Left renal pelvis (tissue), 4 donors: ENCODE measurements at regions not wholly inside any gene's neighbourhood (a gene's known extent, or its start where the extent isn't known, plus 50 kb on each side); places are given as distances from the start of the nearest gene placed in this dataset.
A peak's percentile ranks its signal among the peaks of the same experiment; 100 is the strongest.
"Not testable (repeated sequence)": the region's sequence is repeated elsewhere in the genome, so short reads cannot be mapped to it uniquely, and the experiment has no call there.

ENCODE experiments used
- DNase-seq, 4 donors: peaks; one replicate each; pipeline ENCODE4 v3.0.0-alpha.2; 2013; ENCODE audit warnings: low read depth in 4 of 4, low spot score in 3 of 4

DNA sequence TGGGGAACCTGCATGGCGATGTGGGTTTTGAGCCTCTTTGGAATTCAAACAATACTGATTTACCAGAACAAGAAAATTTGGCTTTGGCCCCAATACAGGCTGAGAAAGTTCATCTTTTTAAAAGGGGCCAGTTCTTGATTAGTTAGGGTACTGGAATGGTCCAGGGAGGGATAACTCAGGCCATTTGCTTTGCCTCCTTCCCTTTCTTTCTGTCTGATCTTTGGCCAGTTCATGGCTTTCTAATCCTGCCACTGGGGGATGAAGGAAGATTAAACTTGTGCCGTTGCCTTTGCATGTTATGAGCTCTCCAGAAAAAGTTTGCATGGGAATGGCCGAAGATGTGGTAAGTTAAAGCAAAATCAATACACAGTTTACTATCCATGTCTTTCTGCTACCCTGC is 78.4 kb downstream of the ADAMTS15 start:
- no peak for DNase-seq

DNA sequence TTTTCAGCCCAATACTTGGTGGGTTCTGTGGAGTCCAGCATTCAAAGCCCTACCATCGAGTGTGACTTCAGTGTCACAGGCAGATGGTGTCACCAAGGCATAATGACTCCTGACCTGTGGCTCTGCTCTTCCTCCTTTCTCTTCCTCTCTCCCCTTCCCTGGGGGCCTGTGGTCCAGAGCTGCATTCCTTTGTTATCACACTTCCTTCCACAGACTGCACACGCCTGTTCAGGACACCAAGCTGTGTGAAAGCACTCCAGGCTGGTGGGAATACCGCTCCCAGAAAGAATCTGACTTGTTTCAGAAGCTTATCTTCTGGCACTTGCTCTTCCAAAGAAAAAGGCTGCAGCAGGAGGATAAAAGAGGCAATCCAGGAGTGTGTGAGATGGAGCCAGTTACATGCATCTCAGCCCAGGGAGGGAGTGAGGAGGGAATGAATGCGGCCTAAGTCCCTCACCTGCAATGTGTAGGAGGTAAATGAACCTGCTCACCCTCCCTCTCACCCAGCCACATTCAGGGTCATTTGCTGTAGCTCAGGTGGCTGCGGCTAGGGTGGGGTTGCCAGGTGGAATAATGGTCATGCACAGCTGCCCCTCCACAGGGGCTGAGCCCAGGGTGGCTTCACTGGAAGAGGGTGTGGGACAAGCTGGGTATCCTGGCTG is 79.3 kb downstream of the ADAMTS15 start:
- no peak for DNase-seq

DNA sequence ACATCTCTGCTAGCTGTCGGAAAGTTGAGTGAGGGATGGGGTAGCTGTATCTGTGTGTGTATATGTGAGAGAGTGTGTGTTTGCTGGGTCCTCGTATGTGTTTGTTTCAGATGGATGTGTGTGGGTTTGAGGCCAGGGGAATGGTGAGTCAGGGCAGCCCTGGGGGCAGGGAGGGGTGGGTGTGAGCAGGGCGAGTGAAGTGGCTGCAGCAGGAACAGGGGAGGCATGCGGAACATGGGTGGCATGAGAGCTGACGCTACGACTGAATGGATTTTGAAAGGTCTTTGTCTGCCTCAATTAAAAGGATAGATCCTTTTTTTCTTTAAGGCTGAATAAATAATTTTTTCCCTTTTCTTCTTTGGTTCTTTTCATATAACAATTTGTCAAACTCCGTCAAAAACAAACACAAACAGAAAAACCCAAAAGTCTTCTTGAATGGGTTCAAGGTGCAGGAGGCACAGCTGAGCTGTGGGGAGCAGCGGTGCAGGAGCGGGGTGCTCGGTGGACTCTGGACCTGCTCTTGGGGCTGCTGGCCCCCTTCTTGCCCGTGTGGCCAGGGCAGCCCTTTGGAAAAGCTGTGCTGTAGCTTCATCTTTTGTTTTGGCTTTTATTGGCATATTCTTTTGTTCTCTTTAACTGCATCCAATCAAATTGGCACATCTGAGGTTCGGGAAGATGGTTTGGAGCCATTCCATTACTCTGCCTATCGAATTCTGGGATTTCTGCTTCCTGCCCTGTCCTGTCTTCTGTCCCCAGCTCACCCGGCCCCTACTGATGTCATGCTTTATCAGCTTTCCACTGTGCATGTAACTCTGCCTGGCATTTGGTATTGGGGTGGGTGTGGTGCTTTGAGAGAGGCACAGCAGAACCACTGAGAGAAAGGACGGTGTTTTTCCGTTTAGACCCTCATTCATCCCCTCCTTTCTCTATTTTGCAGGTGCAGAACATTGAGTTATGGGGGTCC is 80.1 kb downstream of the ADAMTS15 start:
- no peak for DNase-seq

DNA sequence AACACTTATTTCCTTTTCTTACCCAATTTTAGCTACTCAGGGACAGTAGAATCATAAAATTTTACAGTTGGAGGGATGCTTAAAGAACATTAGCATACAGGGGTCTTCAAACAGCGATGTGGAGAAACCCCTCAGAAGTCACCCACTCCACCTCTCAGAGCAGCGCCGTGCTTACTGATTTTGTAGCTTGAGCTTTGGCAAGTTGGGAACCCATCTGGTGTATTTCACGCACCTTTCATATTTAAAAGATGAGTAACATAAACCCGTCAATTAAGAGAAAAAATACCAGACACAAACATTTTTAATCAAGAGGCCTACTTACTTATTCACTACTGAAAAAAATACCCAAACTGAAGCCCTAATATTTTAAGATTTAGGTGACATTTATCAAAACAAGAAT is 80.9 kb downstream of the ADAMTS15 start:
- no peak for DNase-seq

DNA sequence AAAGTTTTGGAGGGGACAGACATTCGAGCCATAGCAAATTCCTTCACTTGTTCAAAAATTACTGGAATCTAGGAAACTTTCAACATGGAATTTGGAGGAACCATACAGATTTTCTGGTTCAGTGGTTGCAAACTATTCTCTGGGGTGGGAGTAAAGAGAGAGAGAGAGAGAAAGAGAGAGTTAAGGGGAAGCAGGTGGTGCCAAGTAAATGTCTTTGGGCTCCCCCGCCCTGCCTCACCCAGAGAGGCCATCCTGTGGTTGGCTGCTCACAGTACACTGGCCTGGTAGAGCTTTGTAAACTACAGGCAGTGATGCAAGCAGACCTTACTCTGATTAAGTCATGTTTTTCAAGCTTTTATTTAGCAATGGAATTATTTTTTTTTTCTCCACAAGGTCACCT is 82.6 kb downstream of the ADAMTS15 start:
- peak in 1 of 4 donors; percentile 52 for DNase-seq

DNA sequence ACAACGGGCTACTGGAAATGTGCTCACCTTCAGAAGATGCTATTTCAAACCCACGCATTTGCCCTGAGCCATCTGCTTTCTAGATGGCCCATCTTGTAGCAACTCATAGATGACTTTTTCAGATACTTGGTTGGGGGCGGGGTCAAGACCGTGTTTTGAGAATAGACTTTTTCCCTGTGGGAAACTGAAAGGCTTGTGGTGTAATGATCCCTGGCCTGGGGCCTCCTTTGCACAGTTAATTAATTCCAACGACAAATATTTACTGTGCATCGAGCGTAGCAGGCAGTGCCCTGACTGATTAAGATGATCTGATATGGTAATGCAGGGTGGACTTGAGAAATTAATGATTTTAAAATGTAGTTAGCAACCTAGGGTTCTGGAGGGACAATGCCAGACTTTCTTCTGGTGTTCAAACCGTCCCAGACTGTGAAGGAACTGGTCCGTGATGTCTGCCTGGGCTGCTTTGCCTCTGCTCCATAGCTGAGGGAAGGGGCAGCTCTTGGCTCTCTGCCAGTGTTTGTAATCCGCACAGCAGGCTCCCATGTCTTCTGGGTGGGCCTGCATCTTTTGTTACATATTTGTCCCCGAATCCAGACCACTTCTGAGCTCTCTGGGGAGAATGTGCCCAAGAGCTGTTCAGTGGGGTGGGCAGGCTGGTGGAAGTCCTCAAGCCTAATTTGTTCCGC is 84.8 kb downstream of the ADAMTS15 start:
- DNase-seq = peak in 1 of 4 donors; percentile 42

DNA sequence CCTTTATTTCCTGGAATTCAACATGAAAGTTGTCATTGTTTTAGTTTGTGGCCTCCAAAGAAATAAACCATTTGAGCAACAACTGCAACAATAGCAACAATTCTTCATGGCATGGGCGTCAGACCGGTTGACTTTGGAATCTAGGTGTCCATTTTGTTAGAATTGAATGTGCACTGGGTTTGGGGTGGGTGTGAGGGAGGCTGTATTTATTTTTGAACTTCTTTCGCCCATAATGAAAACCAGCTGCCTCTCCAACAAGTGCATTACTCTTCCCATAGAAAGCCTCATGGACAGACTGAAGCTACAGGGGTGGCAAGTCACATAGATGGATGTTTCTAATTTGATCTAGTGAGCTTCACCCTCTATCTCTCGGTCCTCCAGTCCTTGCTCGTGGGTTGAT is 85.4 kb downstream of the ADAMTS15 start:
- DNase-seq = no peak

DNA sequence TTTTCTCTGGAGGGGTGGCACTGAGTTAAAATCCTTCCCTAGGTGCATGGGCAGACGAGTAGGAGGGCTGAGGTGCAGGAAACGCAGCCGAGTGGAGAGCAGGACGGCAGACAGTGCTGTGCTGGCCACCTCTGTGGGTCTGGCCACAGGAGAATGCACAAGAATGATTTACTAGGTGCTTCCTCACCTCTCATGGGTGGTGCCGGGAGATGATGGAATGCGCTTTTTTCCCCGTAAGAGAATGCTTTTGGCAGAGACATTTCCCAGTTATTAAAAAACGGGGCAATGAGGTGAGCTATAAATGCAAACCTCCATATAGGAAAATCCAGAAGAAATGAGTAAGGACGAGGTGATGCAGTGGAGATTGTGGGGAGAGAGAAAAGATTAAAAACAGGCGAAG is 86.1 kb downstream of the ADAMTS15 start:
- DNase-seq = no peak

DNA sequence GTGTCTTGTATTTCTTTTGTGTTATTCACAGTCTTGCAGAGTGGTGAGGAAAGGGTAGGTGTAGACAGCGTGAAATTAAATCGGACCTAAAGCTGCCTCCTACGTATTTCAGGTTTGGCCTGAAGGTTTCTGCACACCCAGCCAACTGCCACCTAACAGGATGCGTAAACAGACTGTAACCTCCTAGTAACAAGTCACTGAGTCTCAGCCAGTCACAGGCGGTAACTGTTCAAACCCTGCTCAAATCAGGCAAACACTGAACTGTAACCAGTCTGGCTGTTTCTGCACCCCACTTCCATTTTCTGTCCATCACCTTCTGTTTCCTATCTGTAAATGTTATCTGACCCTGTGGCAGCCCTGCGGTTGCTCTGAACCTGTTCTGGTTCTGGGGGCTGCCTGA is 87.1 kb downstream of the ADAMTS15 start:
- peak in 1 of 4 donors; percentile 60 for DNase-seq

DNA sequence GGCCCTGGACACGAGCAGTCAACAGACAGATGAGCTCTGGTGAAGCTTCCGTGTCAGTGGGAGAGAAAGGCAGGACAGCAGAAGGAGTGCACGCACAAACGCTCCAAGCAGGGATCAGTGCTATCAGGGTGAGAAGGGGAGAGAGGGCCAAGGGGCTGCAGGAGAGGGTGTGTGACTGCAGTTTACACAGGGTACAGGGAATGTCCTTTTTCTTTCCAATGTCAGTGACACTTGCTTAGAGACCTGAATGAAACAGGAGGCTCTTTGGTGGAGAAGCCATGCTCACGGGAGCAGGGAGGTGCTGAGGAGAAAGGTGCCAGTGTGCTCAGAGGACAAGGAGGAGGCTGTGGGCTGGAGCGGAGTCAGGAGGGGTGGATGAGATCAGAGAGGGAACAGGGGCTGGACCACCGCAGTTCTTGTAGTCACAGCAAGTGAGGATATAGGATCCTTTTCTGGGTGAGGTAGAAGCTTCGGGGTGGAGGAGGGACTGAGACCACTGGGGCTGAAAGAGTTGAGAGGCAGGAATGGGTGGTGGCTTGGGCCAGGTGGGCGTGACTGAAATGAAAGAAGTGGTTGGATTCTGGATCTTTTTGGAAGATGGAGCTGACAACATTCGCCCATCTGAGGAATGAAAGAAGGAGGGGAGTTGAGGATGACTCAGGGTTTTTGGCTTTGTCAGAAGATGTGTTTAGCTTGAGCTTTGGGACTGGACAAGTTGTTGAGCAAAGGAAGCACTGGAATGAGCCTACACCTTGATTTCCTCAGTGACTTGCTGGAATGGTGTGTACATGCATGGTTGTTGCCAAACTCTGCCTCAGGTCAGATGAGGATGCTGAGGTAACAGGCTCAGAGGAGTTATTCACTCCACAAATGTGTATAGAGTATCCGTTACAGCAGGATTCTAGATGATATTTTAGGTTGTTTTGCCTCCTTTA is 87.9 kb downstream of the ADAMTS15 start:
- DNase-seq = no peak

DNA sequence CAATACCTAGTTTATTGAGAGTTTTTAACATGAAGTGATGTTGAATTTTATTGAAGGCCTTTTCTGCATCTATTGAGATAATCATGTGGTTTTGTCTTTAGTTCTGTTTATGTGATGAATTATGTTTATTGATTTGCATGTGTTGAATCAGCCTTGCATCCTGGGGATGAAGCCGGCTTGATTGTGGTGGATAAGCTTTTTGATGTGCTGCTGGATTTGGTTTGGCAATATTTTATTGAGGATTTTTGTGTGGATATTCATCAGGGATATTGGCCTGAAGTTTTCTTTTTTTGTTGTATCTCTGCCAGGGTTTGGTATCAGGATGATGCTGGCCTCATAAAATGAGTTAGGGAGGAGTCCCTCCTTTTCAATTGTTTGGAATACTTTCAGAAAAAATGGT is 91.2 kb downstream of the ADAMTS15 start:
- not testable (repeated sequence) for DNase-seq

DNA sequence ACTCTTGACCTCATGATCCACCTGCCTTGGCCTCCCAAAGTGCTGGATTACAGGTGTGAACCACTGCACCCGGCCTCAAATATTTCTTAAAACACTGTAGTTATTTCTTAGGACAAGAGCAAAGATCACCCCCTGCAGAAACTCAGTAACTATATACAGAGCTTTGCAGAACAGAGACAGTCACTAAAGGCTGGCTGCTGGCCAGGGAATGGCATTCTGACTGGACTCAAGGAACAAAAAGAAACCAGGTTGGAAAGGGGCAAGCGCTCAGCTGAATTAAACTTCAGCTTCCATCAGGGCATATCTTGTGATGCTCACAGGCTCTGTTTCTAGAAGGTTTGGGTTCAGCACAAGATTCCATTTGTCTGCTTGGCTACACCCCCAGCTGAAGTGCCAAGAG is 95.8 kb downstream of the ADAMTS15 start:
- no peak for DNase-seq

DNA sequence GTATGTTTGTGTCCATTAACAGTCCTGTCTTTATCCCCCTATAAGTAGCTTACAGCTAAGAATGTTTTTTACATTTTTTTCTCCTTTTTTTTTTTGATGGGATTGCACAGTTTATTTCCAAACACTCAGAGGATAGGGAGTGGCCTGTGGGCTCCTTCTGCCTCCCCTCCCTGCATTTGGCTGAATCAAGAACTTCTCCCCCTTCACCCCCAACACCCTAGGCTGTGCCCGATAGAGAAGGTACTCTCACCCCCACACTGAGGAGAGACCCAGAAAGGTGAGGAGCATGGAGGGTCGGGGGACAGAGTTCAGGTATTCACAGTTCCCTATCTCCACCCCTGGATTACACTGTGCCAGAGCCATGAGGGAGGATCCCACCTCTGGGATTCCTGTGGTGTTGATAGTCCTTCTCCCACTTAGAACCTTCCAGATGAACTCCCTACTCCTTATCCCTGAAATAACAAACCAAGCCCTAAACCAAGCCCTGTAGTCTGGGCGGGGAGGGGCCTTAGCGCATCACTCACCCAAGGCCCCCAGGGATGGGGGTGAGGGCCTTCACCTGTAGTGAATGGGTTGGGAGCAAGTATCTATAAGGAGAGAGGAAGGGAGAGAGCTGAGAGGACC is 97.1 kb downstream of the ADAMTS15 start:
- no peak for DNase-seq

DNA sequence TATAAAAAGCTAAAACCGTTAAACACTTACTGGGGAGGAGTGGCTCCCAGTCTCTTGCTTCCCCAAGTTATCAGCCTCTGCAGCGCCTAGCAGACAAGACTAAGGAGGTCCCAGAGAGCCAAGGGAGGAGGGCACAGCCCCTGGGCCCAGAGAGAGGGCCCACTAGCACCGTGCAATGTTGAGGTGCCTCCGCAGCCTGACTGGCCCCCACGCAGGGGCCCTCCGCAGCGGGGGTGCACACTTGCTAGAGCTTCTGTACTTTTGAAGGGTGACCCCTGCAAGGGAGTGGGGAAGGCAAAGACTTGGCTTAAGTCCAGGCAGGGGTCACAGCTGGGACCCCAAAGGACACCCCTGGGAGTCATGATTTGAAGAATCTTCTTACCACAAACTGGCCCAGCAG is 98.0 kb downstream of the ADAMTS15 start:
- DNase-seq = no peak

DNA sequence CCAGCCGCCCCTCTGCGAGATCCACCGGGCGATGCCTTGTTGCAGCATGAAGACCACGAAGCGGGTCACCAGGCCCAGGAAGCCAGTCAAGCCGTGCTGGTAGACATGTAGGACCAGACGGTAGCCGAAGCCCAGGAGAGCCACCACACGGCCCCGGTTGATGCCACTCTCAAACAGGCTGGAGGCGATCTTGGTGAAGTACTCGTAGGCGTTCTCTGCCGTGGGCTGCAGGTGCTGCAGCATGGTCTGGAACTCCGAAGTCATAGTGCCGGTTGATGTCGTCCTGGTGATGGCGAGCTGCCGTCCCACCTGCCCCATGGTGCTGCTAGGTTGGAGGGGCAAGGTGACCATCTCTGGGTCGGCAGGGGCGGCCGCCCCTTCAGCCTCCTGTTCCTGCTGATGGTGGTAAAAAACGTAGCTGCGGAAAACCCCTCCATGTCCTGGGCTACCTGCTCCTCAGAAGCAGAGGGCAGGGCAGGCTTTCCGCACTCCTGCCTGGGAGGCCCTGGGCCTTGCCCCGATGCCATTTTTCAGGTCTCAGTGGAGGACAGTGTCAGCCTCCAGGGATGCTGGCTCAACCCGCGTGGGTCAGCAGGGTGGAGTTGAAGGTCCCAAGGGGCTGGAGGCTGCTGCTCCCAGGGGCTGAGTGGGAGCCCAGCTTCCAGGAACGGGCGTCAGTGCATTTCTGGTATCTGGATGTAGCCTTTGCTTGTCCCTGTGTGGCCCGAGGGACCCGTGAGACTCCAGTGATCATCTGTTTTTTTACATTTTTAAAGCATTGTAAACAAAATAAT is 98.7 kb downstream of the ADAMTS15 start:
- no peak for DNase-seq

DNA sequence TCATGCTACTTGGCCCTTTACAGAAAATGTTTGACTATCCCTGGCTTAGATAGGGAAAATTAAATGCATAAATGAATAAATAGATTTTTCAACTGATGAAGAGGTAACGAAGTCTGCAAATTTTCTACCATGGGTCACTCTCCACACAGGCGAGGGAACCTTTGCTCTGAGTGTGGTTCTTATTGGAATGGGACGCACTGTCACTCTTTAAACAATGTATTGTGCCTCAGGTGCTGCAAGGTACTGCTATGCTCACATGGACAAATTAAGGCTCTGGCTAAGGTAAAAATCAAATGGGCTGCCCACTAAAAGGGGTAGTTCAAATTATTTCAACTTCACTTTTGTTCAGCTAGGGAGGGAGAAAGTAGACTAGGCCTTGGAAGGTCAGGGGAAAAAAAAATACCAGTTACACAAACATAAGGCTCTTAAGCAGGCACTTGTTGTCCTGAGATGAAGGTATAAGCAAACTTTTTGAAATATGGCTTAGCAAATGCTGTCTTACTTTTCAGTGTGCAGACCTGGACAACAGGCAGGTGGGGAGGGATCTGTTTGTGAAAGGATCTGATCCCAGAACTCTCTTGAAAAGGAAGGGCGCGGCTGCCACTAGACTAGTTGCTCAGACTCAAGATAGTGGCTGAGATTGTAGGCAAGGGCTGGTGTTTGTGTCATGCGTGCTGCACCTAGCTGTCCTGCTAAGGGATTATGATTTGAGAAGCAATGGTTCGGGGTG is 99.5 kb downstream of the ADAMTS15 start:
- no peak for DNase-seq

DNA sequence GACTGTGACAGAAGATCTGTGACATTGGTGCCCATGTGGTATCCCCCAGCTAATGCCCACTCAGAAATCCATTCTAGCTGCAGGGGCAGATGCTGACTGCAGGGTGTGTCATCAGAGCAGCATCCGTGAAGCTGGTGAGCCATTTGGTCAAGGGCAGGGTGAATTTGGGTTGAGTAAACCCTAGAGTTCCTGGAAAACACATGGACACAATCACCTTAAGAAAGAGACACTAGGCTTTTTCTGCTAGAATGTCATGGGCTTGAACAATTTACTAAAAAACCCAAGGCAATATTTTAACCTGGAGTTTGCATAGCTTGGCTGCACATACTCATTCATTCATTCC is 100.0 kb downstream of the ADAMTS15 start:
- DNase-seq = no peak

DNA sequence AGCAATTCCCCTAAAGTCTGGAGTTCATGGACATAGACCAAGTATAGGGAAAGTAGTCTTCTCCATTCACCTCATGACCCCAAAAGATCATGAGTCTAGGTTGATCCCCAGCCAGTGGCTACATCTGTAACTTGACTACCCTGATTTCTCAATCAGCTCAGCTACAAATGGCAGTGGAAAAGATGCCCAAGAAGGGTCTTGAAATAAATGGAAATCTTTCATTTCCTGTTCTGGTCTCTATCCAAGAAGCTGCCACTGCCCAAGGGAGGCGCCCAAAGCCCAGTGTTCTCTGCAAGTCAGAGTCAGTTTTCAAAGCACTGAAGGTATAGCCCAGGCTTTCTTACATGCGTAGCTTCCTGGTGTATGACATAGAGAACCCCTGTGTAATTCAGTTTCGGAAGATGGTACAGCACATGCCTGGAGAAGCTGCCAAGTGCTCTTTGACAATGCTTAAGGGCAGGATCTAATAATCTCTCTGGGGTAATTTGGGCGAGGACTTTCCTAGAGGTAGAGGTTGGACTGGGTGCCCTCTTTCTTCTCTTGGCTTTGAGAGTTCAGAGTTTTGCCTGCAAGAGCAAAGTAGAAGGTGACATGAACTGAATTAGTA is 101.1 kb downstream of the ADAMTS15 start:
- DNase-seq = no peak
